ENCODE measurements at regions not wholly inside any gene's neighbourhood (a gene's known extent, or its start where the extent isn't known, plus 50 kb on each side); places are given as distances from the start of the nearest gene placed in this dataset.
A peak's percentile ranks its signal among the peaks of the same experiment; 100 is the strongest.

- TF ChIP-seq CTCF (IDR thresholded peaks at IDR 0.05), result peak in 1 of 4 donors; percentile 3
- TF ChIP-seq POLR2A (IDR thresholded peaks at IDR 0.05), result peak; percentile 59
These were observed 201.9 kb upstream of the FOXN3 start for GRCh38 chr14:89618811-89619551.

Data from right lobe of liver (tissue), 4 donors.